ENCODE measurements at regions not wholly inside any gene's neighbourhood (a gene's known extent, or its start where the extent isn't known, plus 50 kb on each side); places are given as distances from the start of the nearest gene placed in this dataset.

GRCh38 chr16:48487287-48487686 lies 102.1 kb upstream of the SIAH1 start:
- H3K27ac ChIP-seq (ENCODE audit: low read length): no peak overlapping the region
- H3K9ac ChIP-seq (ENCODE audit: low read length): no peak overlapping the region
- H3K27me3 ChIP-seq (ENCODE audit: low read depth, low read length): peaks cover 34% of the 10 kb centered on the region
- no peak overlapping the region for H3K4me2 ChIP-seq (ENCODE audit: low read length)
- H3K4me3 ChIP-seq (ENCODE audit: low read length): no peak overlapping the region
- no peak for TF ChIP-seq CTCF (IDR thresholded peaks at IDR 0.05; ENCODE audit: low read depth, low read length)
- TF ChIP-seq EZH2phosphoT487 (IDR thresholded peaks at IDR 0.05; ENCODE audit: low read depth): no peak
- H4K20me1 ChIP-seq (ENCODE audit: insufficient read depth, low read length): no peaks in the 10 kb centered on the region
- H3K79me2 ChIP-seq (ENCODE audit: low read length): no peaks in the 10 kb centered on the region
- H3K36me3 ChIP-seq (replicated peaks; ENCODE audit: low read depth, low read length): no peaks in the 10 kb centered on the region
- H3K9me3 ChIP-seq (ENCODE audit: insufficient read depth, low read length): no peaks in the 10 kb centered on the region
- no peak overlapping the region for H2AFZ ChIP-seq (ENCODE audit: low read depth, low read length)
- H3K4me1 ChIP-seq (ENCODE audit: low read length): no peaks in the 10 kb centered on the region

- Histone ChIP-seq H4K20me1 (ENCODE audit: insufficient read depth, low read length) (no peaks in the 10 kb centered on the region), H3K27me3 (ENCODE audit: low read depth, low read length) (peaks cover 26% of the 10 kb centered on the region), H3K4me1 (ENCODE audit: low read length) (no peaks in the 10 kb centered on the region), H3K79me2 (ENCODE audit: low read length) (no peaks in the 10 kb centered on the region), H3K36me3 (replicated peaks; ENCODE audit: low read depth, low read length) (no peaks in the 10 kb centered on the region), H3K9me3 (ENCODE audit: insufficient read depth, low read length) (no peaks in the 10 kb centered on the region), H2AFZ (ENCODE audit: low read depth, low read length) (no peak overlapping the region), H3K4me3 (ENCODE audit: low read length) (no peak overlapping the region), H3K27ac (ENCODE audit: low read length) (no peak overlapping the region), H3K9ac (ENCODE audit: low read length) (no peak overlapping the region), H3K4me2 (ENCODE audit: low read length) (no peak overlapping the region)
- TF ChIP-seq EZH2phosphoT487 (IDR thresholded peaks at IDR 0.05; ENCODE audit: low read depth) (no peak), CTCF (IDR thresholded peaks at IDR 0.05; ENCODE audit: low read depth, low read length) (no peak)
Observed at GRCh38 chr16:48481772-48482171, 96.6 kb upstream of the SIAH1 start.

GRCh38 chr16:48481211-48481610 lies 96.0 kb upstream of the SIAH1 start:
- Histone ChIP-seq H3K9me3 (ENCODE audit: insufficient read depth, low read length) (no peaks in the 10 kb centered on the region), H4K20me1 (ENCODE audit: insufficient read depth, low read length) (no peaks in the 10 kb centered on the region), H3K79me2 (ENCODE audit: low read length) (no peaks in the 10 kb centered on the region), H2AFZ (ENCODE audit: low read depth, low read length) (no peak overlapping the region), H3K4me1 (ENCODE audit: low read length) (no peaks in the 10 kb centered on the region), H3K36me3 (replicated peaks; ENCODE audit: low read depth, low read length) (no peaks in the 10 kb centered on the region), H3K9ac (ENCODE audit: low read length) (no peak overlapping the region), H3K4me3 (ENCODE audit: low read length) (no peak overlapping the region), H3K27ac (ENCODE audit: low read length) (no peak overlapping the region), H3K4me2 (ENCODE audit: low read length) (no peak overlapping the region), H3K27me3 (ENCODE audit: low read depth, low read length) (peaks cover 23% of the 10 kb centered on the region)
- TF ChIP-seq EZH2phosphoT487 (IDR thresholded peaks at IDR 0.05; ENCODE audit: low read depth): no peak
- no peak for TF ChIP-seq CTCF (IDR thresholded peaks at IDR 0.05; ENCODE audit: low read depth, low read length)

GRCh38 chr16:48479955-48480354 lies 94.7 kb upstream of the SIAH1 start:
- no peaks in the 10 kb centered on the region for H4K20me1 ChIP-seq (ENCODE audit: insufficient read depth, low read length)
- TF ChIP-seq EZH2phosphoT487 (IDR thresholded peaks at IDR 0.05; ENCODE audit: low read depth): no peak
- no peak for TF ChIP-seq CTCF (IDR thresholded peaks at IDR 0.05; ENCODE audit: low read depth, low read length)
- no peak overlapping the region for H3K4me3 ChIP-seq (ENCODE audit: low read length)
- no peak overlapping the region for H3K27ac ChIP-seq (ENCODE audit: low read length)
- no peaks in the 10 kb centered on the region for H3K9me3 ChIP-seq (ENCODE audit: insufficient read depth, low read length)
- peaks cover 23% of the 10 kb centered on the region for H3K27me3 ChIP-seq (ENCODE audit: low read depth, low read length)
- no peaks in the 10 kb centered on the region for H3K36me3 ChIP-seq (replicated peaks; ENCODE audit: low read depth, low read length)
- H3K4me2 ChIP-seq (ENCODE audit: low read length): no peak overlapping the region
- H3K9ac ChIP-seq (ENCODE audit: low read length): no peak overlapping the region
- no peaks in the 10 kb centered on the region for H3K4me1 ChIP-seq (ENCODE audit: low read length)
- H2AFZ ChIP-seq (ENCODE audit: low read depth, low read length): no peak overlapping the region
- H3K79me2 ChIP-seq (ENCODE audit: low read length): no peaks in the 10 kb centered on the region

All from OCI-LY3 (cell line).